Neural progenitor cell (in vitro differentiated cells): ENCODE measurements at regions not wholly inside any gene's neighbourhood (a gene's known extent, or its start where the extent isn't known, plus 50 kb on each side); places are given as distances from the start of the nearest gene placed in this dataset.
A peak's percentile ranks its signal among the peaks of the same experiment; 100 is the strongest.

Source experiments
- DNase-seq: peaks from one replicate; pipeline ENCODE4 v3.0.0-alpha.2; 2016; ENCODE audit warnings: low spot score
- H2AFZ ChIP-seq: fragments of 200-600 bp; sonication (generic); replicated peaks from 2 replicates; pipeline ENCODE4 v1.6.1; 2016; ENCODE audit warnings: antibody characterized with exemption
- H3F3A ChIP-seq: fragments of 200-600 bp; sonication (generic); 2 replicates; pipeline ENCODE4 v1.6.1; 2016; ENCODE audit warnings: antibody characterized with exemption, low read depth
- H3K27ac ChIP-seq: fragments of 200-600 bp; sonication (generic); 2 replicates; pipeline ENCODE4 v1.5.1; 2016; ENCODE audit warnings: mild to moderate bottlenecking
- H3K27me3 ChIP-seq: fragments of 200-600 bp; sonication (generic); 2 replicates; pipeline ENCODE4 v1.6.1; 2016; ENCODE audit warnings: mild to moderate bottlenecking, moderate library complexity
- H3K36me3 ChIP-seq: fragments of 200-600 bp; sonication (generic); 2 replicates; pipeline ENCODE4 v1.5.1; 2016
- H3K4me1 ChIP-seq: fragments of 200-600 bp; sonication (generic); 2 replicates; pipeline ENCODE4 v1.6.1; 2016; ENCODE audit warnings: mixed run types
- H3K4me2 ChIP-seq: fragments of 200-600 bp; sonication (generic); 2 replicates; pipeline ENCODE4 v1.6.1; 2016
- H3K4me3 ChIP-seq: fragments of 200-600 bp; sonication (generic); 2 replicates; pipeline ENCODE4 v1.5.1; 2016
- H3K79me2 ChIP-seq: fragments of 200-600 bp; sonication (generic); 2 replicates; pipeline ENCODE4 v1.6.1; 2016; ENCODE audit warnings: low read depth
- H3K9ac ChIP-seq: fragments of 200-600 bp; sonication (generic); 2 replicates; pipeline ENCODE4 v1.6.1; 2016
- H3K9me3 ChIP-seq: fragments of 200-600 bp; sonication (generic); 2 replicates; pipeline ENCODE4 v1.5.1; 2016; ENCODE audit warnings: low read depth
- H4K20me1 ChIP-seq: fragments of 200-600 bp; sonication (generic); 2 replicates; pipeline ENCODE4 v1.6.1; 2016; ENCODE audit warnings: low read depth
- H3K27ac Mint-ChIP-seq: 3 replicates; pipeline ENCODE4 v1.8.0; 2021; ENCODE audit warnings: mixed read lengths
- H3K27me3 Mint-ChIP-seq: 2 replicates; pipeline ENCODE4 v1.8.0; 2022; ENCODE audit warnings: low read depth, mild to moderate bottlenecking, inconsistent platforms, moderate library complexity, mixed read lengths; ENCODE audit not compliant: insufficient read depth
- H3K36me3 Mint-ChIP-seq: 3 replicates; pipeline ENCODE4 v1.8.0; 2021; ENCODE audit warnings: mixed read lengths
- H3K4me1 Mint-ChIP-seq: 3 replicates; pipeline ENCODE4 v1.8.0; 2021; ENCODE audit warnings: mixed read lengths
- H3K4me3 Mint-ChIP-seq: 3 replicates; pipeline ENCODE4 v1.8.0; 2021; ENCODE audit warnings: mild to moderate bottlenecking, moderate library complexity, mixed read lengths
- H3K9me3 Mint-ChIP-seq: 3 replicates; pipeline ENCODE4 v1.8.0; 2020; ENCODE audit warnings: mixed read lengths
- CTCF ChIP-seq: fragments of 200-600 bp; sonication (generic); IDR thresholded peaks from 2 replicates; pipeline ENCODE4 v1.5.1; 2017; ENCODE audit warnings: antibody characterized with exemption, mild to moderate bottlenecking
- EZH2 ChIP-seq: fragments of 200-600 bp; sonication (generic); IDR thresholded peaks from 2 replicates; pipeline ENCODE4 v1.6.1; 2017; ENCODE audit warnings: antibody characterized with exemption, mild to moderate bottlenecking, moderate library complexity
- EZH2phosphoT487 ChIP-seq: fragments of 200-600 bp; sonication (generic); IDR thresholded peaks from 2 replicates; pipeline ENCODE4 v1.6.1; 2017; ENCODE audit warnings: antibody characterized with exemption

GRCh38 chr16:9521749-9522370 lies 430.4 kb downstream of the HAPSTR1 start:
- H3K27me3 Mint-ChIP-seq: peaks cover 6% of the 10 kb centered on the region

DNA sequence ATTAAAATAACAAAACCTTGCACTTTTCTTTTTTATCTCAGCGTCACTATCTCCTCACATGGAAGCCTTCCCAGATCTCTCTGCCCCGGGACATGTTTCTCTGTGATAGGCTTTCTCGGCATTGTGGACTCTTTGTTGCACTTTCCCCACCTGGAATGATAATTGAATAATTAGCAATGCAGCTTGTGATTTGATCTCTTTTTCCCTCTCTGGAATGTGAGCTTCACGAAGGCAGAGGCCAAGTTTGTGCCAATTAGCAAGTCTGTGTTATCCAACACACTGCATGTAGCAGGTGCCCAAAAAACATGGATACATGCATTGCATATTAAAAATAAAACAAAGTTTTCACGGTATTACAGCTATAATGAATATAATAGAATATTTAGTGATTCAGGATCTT lies 431.2 kb downstream of the HAPSTR1 start:
- Histone ChIP-seq H3K9ac (no peak overlapping the region), H3K4me3 (no peak overlapping the region), H3K4me1 (peaks cover 11% of the 10 kb centered on the region), H3F3A (no peaks in the 10 kb centered on the region), H3K79me2 (no peaks in the 10 kb centered on the region), H3K27me3 (no peaks in the 10 kb centered on the region), H4K20me1 (no peaks in the 10 kb centered on the region), H2AFZ (no peak overlapping the region), H3K9me3 (no peaks in the 10 kb centered on the region), H3K27ac (no peak overlapping the region), H3K36me3 (no peaks in the 10 kb centered on the region), H3K4me2 (no peak overlapping the region)
- Mint-ChIP-seq H3K27ac (no peak overlapping the region), H3K4me1 (peaks cover 29% of the 10 kb centered on the region), H3K36me3 (no peaks in the 10 kb centered on the region), H3K4me3 (no peak overlapping the region), H3K9me3 (no peaks in the 10 kb centered on the region), H3K27me3 (peaks cover 6% of the 10 kb centered on the region)
- no peak for DNase-seq
- TF ChIP-seq EZH2phosphoT487 (no peak), CTCF (no peak), EZH2 (no peak)

More at GRCh38 chr16:9521749-9522370, 430.4 kb downstream of the HAPSTR1 start:
- H4K20me1 ChIP-seq: no peaks in the 10 kb centered on the region
- H3F3A ChIP-seq: no peaks in the 10 kb centered on the region
- no peak for TF ChIP-seq CTCF
- no peaks in the 10 kb centered on the region for H3K36me3 ChIP-seq
- H3K4me3 ChIP-seq: no peak overlapping the region
- Mint-ChIP-seq H3K4me1 (peaks cover 32% of the 10 kb centered on the region), H3K36me3 (no peaks in the 10 kb centered on the region), H3K4me3 (no peak overlapping the region), H3K9me3 (no peaks in the 10 kb centered on the region), H3K27ac (peak overlapping the region; percentile 48)
- no peaks in the 10 kb centered on the region for H3K79me2 ChIP-seq
- no peak overlapping the region for H3K4me2 ChIP-seq
- no peak overlapping the region for H3K27ac ChIP-seq
- H3K9me3 ChIP-seq: no peaks in the 10 kb centered on the region
- peak; percentile 26 for DNase-seq
- H2AFZ ChIP-seq: no peak overlapping the region
- no peaks in the 10 kb centered on the region for H3K27me3 ChIP-seq
- peaks cover 3% of the 10 kb centered on the region for H3K4me1 ChIP-seq
- H3K9ac ChIP-seq: no peak overlapping the region

- H3K9me3 Mint-ChIP-seq: no peaks in the 10 kb centered on the region
- Histone ChIP-seq H3K9ac (no peak overlapping the region), H3K4me2 (no peak overlapping the region), H3F3A (no peaks in the 10 kb centered on the region), H4K20me1 (no peaks in the 10 kb centered on the region), H2AFZ (no peak overlapping the region), H3K4me1 (peaks cover 12% of the 10 kb centered on the region), H3K27me3 (no peaks in the 10 kb centered on the region), H3K36me3 (no peaks in the 10 kb centered on the region), H3K79me2 (no peaks in the 10 kb centered on the region), H3K4me3 (no peak overlapping the region), H3K9me3 (no peaks in the 10 kb centered on the region), H3K27ac (no peak overlapping the region)
- no peak overlapping the region for H3K27ac Mint-ChIP-seq
- no peak overlapping the region for H3K4me3 Mint-ChIP-seq
- peaks cover 28% of the 10 kb centered on the region for H3K4me1 Mint-ChIP-seq
- peaks cover 6% of the 10 kb centered on the region for H3K27me3 Mint-ChIP-seq
- no peaks in the 10 kb centered on the region for H3K36me3 Mint-ChIP-seq
- no peak for DNase-seq
- TF ChIP-seq EZH2 (no peak), EZH2phosphoT487 (no peak), CTCF (no peak)
Observed at GRCh38 chr16:9523994-9524393, 432.6 kb downstream of the HAPSTR1 start.
